Neural crest cell (in vitro differentiated cells): ENCODE measurements at regions not wholly inside any gene's neighbourhood (a gene's known extent, or its start where the extent isn't known, plus 50 kb on each side); places are given as distances from the start of the nearest gene placed in this dataset.

ENCODE experiments used
- DNase-seq: peaks from one replicate; pipeline ENCODE4 v3.0.0; 2021; ENCODE audit warnings: low read depth, mixed read lengths, low spot score
- H3K27ac Mint-ChIP-seq: one replicate; pipeline ENCODE4 v1.8.0; 2021; ENCODE audit warnings: mild to moderate bottlenecking, mixed read lengths; ENCODE audit not compliant: unreplicated experiment
- H3K27me3 Mint-ChIP-seq: 2 replicates; pipeline ENCODE4 v1.8.0; 2021; ENCODE audit warnings: low read depth, mild to moderate bottlenecking, mixed read lengths
- H3K36me3 Mint-ChIP-seq: 2 replicates; pipeline ENCODE4 v1.8.0; 2021; ENCODE audit warnings: low read depth, mild to moderate bottlenecking, mixed read lengths
- H3K4me1 Mint-ChIP-seq: 2 replicates; pipeline ENCODE4 v1.8.0; 2021; ENCODE audit warnings: mixed read lengths
- H3K4me3 Mint-ChIP-seq: one replicate; pipeline ENCODE4 v1.8.0; 2021; ENCODE audit warnings: mild to moderate bottlenecking, mixed read lengths
- H3K9me3 Mint-ChIP-seq: 2 replicates; pipeline ENCODE4 v1.8.0; 2021; ENCODE audit warnings: mixed read lengths
- TF ChIP-seq, protein P1 (sequence below): fragments of 200-600 bp; sonication (generic); conservative IDR thresholded peaks from 2 replicates; pipeline ENCODE4 v1.5.0; 2021; ENCODE audit warnings: antibody characterized with exemption, mild to moderate bottlenecking

DNA sequence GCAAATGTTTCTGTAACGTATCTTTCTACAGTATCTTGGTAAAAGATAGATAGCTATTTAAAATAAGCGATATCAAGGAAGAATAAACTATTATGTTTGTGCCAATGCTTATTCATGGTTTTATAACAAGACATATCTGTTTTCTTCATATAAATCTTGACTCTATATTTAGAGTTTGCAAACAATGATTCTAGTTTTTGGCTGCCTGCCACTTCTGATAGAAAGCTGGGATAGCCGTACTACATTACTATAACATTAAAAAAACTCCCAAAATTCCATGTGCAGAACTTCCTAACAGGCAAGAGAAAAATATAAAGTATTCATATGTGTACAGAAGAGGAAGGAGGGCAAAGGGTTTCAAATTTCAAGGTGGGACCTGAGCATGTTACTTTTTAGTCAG, 985.0 kb downstream of the BCL11A start:
- Mint-ChIP-seq H3K4me1 (peaks cover 5% of the 10 kb centered on the region), H3K36me3 (no peaks in the 10 kb centered on the region), H3K9me3 (no peaks in the 10 kb centered on the region), H3K27ac (no peak overlapping the region), H3K4me3 (no peak overlapping the region), H3K27me3 (no peaks in the 10 kb centered on the region)
- no peak for DNase-seq
- TF ChIP-seq, protein P1, sequence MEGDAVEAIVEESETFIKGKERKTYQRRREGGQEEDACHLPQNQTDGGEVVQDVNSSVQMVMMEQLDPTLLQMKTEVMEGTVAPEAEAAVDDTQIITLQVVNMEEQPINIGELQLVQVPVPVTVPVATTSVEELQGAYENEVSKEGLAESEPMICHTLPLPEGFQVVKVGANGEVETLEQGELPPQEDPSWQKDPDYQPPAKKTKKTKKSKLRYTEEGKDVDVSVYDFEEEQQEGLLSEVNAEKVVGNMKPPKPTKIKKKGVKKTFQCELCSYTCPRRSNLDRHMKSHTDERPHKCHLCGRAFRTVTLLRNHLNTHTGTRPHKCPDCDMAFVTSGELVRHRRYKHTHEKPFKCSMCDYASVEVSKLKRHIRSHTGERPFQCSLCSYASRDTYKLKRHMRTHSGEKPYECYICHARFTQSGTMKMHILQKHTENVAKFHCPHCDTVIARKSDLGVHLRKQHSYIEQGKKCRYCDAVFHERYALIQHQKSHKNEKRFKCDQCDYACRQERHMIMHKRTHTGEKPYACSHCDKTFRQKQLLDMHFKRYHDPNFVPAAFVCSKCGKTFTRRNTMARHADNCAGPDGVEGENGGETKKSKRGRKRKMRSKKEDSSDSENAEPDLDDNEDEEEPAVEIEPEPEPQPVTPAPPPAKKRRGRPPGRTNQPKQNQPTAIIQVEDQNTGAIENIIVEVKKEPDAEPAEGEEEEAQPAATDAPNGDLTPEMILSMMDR = no peak

DNA sequence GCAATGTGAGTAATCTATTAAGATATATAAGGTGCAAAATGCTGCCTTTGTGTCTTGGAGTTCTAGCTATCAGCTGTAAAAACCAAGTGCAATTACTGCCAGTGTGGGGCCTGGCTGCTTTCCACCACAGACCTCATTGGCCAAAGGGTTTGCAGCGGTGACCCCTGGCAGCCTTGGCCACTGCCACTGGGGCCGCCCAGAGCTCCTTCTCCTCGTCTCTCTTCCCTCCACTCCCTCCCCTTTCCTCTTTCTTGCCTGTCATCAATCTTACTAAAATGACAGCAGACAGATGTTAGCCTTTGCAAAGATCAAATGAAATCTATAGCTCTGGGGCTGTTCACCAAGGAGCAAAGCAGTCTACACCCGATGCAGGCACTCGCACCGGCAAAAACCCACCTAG, 986.3 kb downstream of the BCL11A start:
- Mint-ChIP-seq H3K4me1 (peaks cover 5% of the 10 kb centered on the region), H3K4me3 (no peak overlapping the region), H3K36me3 (no peaks in the 10 kb centered on the region), H3K27me3 (no peaks in the 10 kb centered on the region), H3K27ac (no peak overlapping the region), H3K9me3 (no peaks in the 10 kb centered on the region)
- no peak for DNase-seq
- TF ChIP-seq, protein P1 = no peak

DNA sequence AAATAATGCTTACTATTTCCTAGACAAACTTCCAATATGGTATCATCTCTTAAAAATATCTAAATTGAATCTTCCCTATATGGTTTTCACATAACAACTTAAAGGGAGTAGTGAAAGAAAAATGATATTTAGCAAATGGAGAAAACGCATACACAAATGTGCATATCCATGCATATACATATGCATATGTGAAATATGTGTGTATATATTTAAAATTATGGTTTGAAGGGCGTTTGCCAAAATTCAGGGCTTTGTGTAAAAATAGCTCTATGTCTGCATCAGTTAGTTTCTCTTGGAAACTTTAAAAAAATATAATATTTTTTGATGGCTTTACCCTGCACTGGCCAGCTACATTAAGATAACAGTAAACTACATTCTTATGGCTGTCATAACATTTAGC, 986.7 kb downstream of the BCL11A start:
- Mint-ChIP-seq H3K4me1 (peaks cover 5% of the 10 kb centered on the region), H3K36me3 (no peaks in the 10 kb centered on the region), H3K4me3 (no peak overlapping the region), H3K27me3 (no peaks in the 10 kb centered on the region), H3K27ac (no peak overlapping the region), H3K9me3 (no peaks in the 10 kb centered on the region)
- no peak for DNase-seq
- TF ChIP-seq, protein P1 = no peak

DNA sequence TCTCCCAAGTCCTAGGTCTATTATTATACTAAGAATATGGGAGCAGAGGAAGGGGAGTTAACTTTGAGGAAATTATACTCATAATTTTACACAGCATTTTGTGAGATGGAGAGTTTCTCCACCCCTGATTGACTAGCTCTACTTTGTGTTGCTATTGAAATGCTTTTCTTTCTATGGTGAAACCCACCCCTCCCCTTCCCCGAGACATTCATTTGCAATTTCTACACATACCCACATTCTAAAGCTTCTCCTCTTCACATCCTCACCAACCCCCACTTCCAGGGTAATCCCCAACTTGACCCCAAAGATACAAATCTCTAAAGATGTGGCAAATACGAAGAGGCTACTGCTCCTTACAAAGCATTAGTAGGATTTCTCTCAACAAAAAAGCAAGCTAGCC, 992.2 kb downstream of the BCL11A start:
- Mint-ChIP-seq H3K4me3 (no peak overlapping the region), H3K9me3 (no peaks in the 10 kb centered on the region), H3K27ac (no peak overlapping the region), H3K27me3 (no peaks in the 10 kb centered on the region), H3K4me1 (peaks cover 5% of the 10 kb centered on the region), H3K36me3 (no peaks in the 10 kb centered on the region)
- DNase-seq = no peak
- TF ChIP-seq, protein P1 = no peak

DNA sequence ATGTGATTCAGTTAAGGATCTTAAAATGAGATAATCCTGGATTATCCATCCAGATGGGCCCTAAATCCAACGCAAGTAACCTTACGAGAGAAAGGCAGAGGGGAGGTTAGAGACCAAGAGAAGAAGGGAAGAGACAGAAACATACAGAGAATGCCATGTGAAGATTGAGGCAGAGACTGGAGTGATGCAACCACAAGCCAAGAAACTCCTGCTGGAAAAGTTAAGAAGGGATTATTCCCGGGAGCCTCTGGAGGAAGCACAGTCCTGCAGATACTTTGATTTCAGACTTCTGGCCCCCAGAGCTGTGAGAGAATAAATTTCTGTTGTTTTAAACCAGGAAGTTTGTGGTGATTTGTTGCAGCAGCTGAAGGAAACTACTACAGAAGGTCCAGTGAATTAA, 992.7 kb downstream of the BCL11A start:
- TF ChIP-seq, protein P1 = no peak
- H3K27ac Mint-ChIP-seq = no peak overlapping the region
- no peak for DNase-seq

DNA sequence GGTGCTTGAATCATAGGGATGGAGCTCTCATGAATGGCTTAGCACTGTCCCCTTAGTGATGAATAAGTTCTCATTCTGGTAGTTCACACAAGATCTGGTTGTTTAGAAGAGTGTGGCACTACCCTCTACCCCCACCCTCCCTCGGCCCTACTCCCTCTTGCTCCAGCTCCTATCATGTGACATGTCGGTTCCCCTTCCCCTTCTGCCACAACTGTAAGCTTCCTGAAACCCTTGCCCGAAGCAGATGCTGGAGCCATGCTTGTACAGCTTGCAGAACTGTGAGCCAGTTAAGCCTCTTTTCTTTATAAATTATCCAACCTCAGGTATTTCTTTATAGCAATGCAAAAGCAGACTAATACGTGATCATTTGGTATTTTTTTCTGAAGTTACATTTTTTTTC, 1012.6 kb downstream of the BCL11A start:
- Mint-ChIP-seq H3K9me3 (no peaks in the 10 kb centered on the region), H3K27me3 (no peaks in the 10 kb centered on the region), H3K4me1 (no peaks in the 10 kb centered on the region), H3K27ac (no peak overlapping the region), H3K36me3 (no peaks in the 10 kb centered on the region), H3K4me3 (no peak overlapping the region)
- no peak for DNase-seq
- TF ChIP-seq, protein P1 = no peak

More for the DNA sequence above, 992.7 kb downstream of the BCL11A start:
- Mint-ChIP-seq H3K9me3 (no peaks in the 10 kb centered on the region), H3K4me1 (peaks cover 5% of the 10 kb centered on the region), H3K27me3 (no peaks in the 10 kb centered on the region), H3K4me3 (no peak overlapping the region), H3K36me3 (no peaks in the 10 kb centered on the region)
